H1 (cell line): ENCODE measurements at regions not wholly inside any gene's neighbourhood (a gene's known extent, or its start where the extent isn't known, plus 50 kb on each side); places are given as distances from the start of the nearest gene placed in this dataset.

Experiments used
- TF ChIP-seq, protein P1 (sequence below): IDR thresholded peaks from 2 replicates; pipeline ENCODE4 v1.6.1; 2012; ENCODE audit warnings: low read length, inconsistent platforms
- TF ChIP-seq, protein P2 (sequence below): IDR thresholded peaks from 2 replicates; pipeline ENCODE4 v1.6.1; 2012; ENCODE audit warnings: inconsistent platforms

DNA sequence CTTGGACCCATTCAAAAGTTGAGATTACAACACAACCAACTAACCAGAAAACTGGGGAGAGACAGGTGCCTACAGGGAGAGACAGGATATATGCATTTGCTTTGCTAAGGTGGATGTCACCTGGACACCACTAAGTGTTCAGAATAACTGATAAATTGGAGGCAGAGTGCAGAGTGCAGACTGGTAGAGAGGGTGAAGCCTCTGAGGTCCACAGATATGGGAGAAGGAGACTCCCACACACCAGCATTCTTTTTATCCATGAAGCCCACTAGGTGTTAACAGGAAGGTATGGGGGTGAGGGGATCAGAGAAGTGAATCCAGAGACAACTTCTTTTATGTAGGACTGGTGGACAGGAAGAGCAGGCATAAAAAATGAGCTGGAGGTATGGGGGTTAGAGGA is 1310.0 kb upstream of the ZEB2 start (continued):
- TF ChIP-seq, protein P1, sequence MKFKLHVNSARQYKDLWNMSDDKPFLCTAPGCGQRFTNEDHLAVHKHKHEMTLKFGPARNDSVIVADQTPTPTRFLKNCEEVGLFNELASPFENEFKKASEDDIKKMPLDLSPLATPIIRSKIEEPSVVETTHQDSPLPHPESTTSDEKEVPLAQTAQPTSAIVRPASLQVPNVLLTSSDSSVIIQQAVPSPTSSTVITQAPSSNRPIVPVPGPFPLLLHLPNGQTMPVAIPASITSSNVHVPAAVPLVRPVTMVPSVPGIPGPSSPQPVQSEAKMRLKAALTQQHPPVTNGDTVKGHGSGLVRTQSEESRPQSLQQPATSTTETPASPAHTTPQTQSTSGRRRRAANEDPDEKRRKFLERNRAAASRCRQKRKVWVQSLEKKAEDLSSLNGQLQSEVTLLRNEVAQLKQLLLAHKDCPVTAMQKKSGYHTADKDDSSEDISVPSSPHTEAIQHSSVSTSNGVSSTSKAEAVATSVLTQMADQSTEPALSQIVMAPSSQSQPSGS: no peak
- TF ChIP-seq, protein P2, sequence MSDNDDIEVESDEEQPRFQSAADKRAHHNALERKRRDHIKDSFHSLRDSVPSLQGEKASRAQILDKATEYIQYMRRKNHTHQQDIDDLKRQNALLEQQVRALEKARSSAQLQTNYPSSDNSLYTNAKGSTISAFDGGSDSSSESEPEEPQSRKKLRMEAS: no peak
